Superior temporal gyrus (tissue), 1 donor: ENCODE measurements at regions not wholly inside any gene's neighbourhood (a gene's known extent, or its start where the extent isn't known, plus 50 kb on each side); places are given as distances from the start of the nearest gene placed in this dataset.

Source experiments
- DNase-seq: peaks from one replicate; pipeline ENCODE4 v3.0.0-alpha.2; 2016; ENCODE audit errors: extremely low spot score

GRCh38 chr7:26512737-26513136, 221.1 kb downstream of the SNX10 start:
- DNase-seq, result no peak

- no peak for DNase-seq
These were observed 222.3 kb downstream of the SNX10 start for GRCh38 chr7:26513948-26514347.

- no peak for DNase-seq
These were observed 223.0 kb downstream of the SNX10 start for GRCh38 chr7:26514633-26515032.

GRCh38 chr7:26515314-26515842, 223.7 kb downstream of the SNX10 start:
- no peak for DNase-seq

- DNase-seq, result no peak
These were observed 228.8 kb downstream of the SNX10 start for GRCh38 chr7:26520483-26520882.

GRCh38 chr7:26522633-26523032, 231.0 kb downstream of the SNX10 start:
- no peak for DNase-seq

- DNase-seq, result no peak
These were observed 234.0 kb downstream of the SNX10 start for GRCh38 chr7:26525398-26526264.

- DNase-seq, result no peak
These were observed 234.6 kb downstream of the SNX10 start for GRCh38 chr7:26526265-26526587.

GRCh38 chr7:26531926-26532325, 240.3 kb downstream of the SNX10 start:
- no peak for DNase-seq

- DNase-seq, result no peak
These were observed 240.8 kb downstream of the SNX10 start for GRCh38 chr7:26532471-26532870.

GRCh38 chr7:26533217-26533616, 241.6 kb downstream of the SNX10 start:
- no peak for DNase-seq

GRCh38 chr7:26534649-26535482, 243.2 kb downstream of the SNX10 start:
- no peak for DNase-seq

- no peak for DNase-seq
These were observed 243.9 kb downstream of the SNX10 start for GRCh38 chr7:26535483-26536007.

- no peak for DNase-seq
These were observed 246.6 kb downstream of the SNX10 start for GRCh38 chr7:26538216-26538615.

- DNase-seq, result no peak
These were observed 247.0 kb downstream of the SNX10 start for GRCh38 chr7:26538689-26539088.

- no peak for DNase-seq
These were observed 251.7 kb downstream of the SNX10 start for GRCh38 chr7:26543340-26543739.

- DNase-seq, result no peak
These were observed 252.3 kb downstream of the SNX10 start for GRCh38 chr7:26543951-26544350.

GRCh38 chr7:26546508-26547053, 254.9 kb downstream of the SNX10 start:
- DNase-seq, result no peak

GRCh38 chr7:26547156-26547555, 255.5 kb downstream of the SNX10 start:
- DNase-seq, result no peak

GRCh38 chr7:26549281-26549944, 257.8 kb downstream of the SNX10 start:
- DNase-seq, result no peak

GRCh38 chr7:26550492-26550891, 258.8 kb downstream of the SNX10 start:
- no peak for DNase-seq

GRCh38 chr7:26551740-26552139, 260.1 kb downstream of the SNX10 start:
- no peak for DNase-seq
